Lung (tissue), 11 donors: ENCODE measurements at regions not wholly inside any gene's neighbourhood (a gene's known extent, or its start where the extent isn't known, plus 50 kb on each side); places are given as distances from the start of the nearest gene placed in this dataset.

Source experiments
- ATAC-seq: fragments of 200-7000 bp; cut with Tn5 transposase; one replicate; pipeline ENCODE4 v1.9.1; 2020; ENCODE audit warnings: moderate number of reproducible peaks; ENCODE audit not compliant: insufficient read depth, low FRiP score
- DNase-seq, 3 donors: peaks; one replicate each; pipeline ENCODE4 v3.0.0-alpha.2; 2013 to 2017
- H3K27ac ChIP-seq, 2 donors: one replicate each; pipeline ENCODE4 v1.5.1; 2013; ENCODE audit warnings: mild to moderate bottlenecking in 2 of 2, moderate library complexity in 2 of 2, control low read depth in 1 of 2, inconsistent platforms in 1 of 2, low read depth in 1 of 2, low read length in 1 of 2
- H3K27me3 ChIP-seq, 3 donors: one replicate each; pipeline ENCODE4 v1.5.1; 2013; ENCODE audit warnings: low read length in 2 of 3; ENCODE audit not compliant: control insufficient read depth in 3 of 3, insufficient read depth in 3 of 3
- H3K36me3 ChIP-seq, 4 donors: one replicate each; pipeline ENCODE4 v1.5.1; 2013; ENCODE audit warnings: low read length in 4 of 4, mild to moderate bottlenecking in 1 of 4, moderate library complexity in 1 of 4; ENCODE audit not compliant: control insufficient read depth in 4 of 4, insufficient read depth in 4 of 4
- H3K4me1 ChIP-seq, 5 donors: one replicate each; pipeline ENCODE4 v1.5.1; 2013; ENCODE audit warnings: low read length in 5 of 5, mild to moderate bottlenecking in 2 of 5, moderate library complexity in 1 of 5; ENCODE audit not compliant: control insufficient read depth in 5 of 5, insufficient read depth in 5 of 5
- H3K4me3 ChIP-seq: one replicate; pipeline ENCODE4 v1.5.1; 2013; ENCODE audit warnings: mild to moderate bottlenecking, control low read depth, moderate library complexity
- H3K9ac ChIP-seq, 2 donors: one replicate each; pipeline ENCODE4 v1.5.1; 2013; ENCODE audit warnings: low read length in 2 of 2, control low read depth in 1 of 2; ENCODE audit not compliant: insufficient read depth in 1 of 2
- H3K9me3 ChIP-seq, 4 donors: one replicate each; pipeline ENCODE4 v1.5.1; 2013; ENCODE audit warnings: low read length in 3 of 4, mild to moderate bottlenecking in 1 of 4, moderate library complexity in 1 of 4; ENCODE audit not compliant: control insufficient read depth in 4 of 4, insufficient read depth in 3 of 4
- WGBS, 2 donors: extraction: QIAGEN DNeasy Blood & Tissue Kit; methylation state at CpG; one replicate each; pipeline ENCODE4 v1.1.7; 2013; 5-methylcytosine and 5-hydroxymethylcytosine counted together
- TF ChIP-seq, protein P1 (sequence below): IDR thresholded peaks from 2 replicates; pipeline ENCODE4 v1.5.1; 2012; ENCODE audit warnings: mild to moderate bottlenecking; ENCODE audit errors: control extremely low read depth, extremely low read depth
- donor health status: control.
- donor health status: control.
- donor health status: Bipolar disorder and iron deficiency.
- donor health status: healthy.
- donor health status: DM: yes; HTN: yes; CAD: no.

DNA sequence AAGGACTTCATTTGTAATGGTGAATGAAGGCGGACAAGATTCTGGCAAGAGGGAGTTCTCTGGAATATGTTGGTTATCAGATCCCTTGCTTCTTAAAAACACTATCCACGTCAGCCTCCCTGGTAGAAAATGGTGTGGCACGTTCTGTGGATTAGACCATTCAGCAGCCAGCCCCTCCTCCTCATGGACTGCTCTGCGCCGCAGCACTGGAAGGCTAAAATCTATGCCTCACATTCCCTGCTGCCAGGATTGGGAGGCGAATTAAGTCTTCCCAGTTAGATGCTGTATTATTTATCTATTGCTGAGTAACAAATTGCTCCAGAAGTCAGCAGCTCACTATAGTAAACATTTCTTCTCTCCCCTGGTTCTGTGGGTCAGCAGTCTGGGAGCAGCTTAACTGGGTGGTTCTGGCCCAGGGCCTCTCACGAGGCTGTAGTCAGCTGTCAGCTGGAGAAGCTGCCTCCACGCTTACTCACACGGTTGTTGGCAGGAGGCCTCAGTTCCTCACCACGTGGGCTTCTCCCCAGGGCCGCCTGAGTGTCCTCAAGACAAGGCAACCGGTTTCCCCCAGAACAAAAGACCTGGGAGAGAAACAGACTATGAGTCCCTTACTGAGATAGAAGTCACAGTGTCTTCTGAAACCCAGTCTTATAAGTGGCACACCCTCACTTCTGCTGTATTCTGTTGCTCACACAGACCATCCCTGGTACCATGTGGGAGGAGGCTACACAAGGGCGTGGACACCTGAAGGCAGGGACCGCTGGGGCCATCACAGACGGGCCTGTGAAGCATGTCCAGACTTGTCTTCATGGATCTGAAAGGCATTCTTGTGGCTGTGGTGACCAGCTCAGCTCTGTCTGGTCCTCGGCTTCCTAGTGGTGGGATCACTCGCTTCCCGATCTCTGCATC lies 101.0 kb downstream of the NRN1 start:
- H3K27me3 ChIP-seq, result no peaks in the 10 kb centered on the region
- WGBS, 2 donors, result 71 to 77% methylated on average over 18 of the region's 18 CpGs
- no peak overlapping the region for H3K27ac ChIP-seq
- H3K4me1 ChIP-seq, result peaks cover 0 to 2% (median 0%) of the 10 kb centered on the region in 5 donors
- TF ChIP-seq, protein P1, sequence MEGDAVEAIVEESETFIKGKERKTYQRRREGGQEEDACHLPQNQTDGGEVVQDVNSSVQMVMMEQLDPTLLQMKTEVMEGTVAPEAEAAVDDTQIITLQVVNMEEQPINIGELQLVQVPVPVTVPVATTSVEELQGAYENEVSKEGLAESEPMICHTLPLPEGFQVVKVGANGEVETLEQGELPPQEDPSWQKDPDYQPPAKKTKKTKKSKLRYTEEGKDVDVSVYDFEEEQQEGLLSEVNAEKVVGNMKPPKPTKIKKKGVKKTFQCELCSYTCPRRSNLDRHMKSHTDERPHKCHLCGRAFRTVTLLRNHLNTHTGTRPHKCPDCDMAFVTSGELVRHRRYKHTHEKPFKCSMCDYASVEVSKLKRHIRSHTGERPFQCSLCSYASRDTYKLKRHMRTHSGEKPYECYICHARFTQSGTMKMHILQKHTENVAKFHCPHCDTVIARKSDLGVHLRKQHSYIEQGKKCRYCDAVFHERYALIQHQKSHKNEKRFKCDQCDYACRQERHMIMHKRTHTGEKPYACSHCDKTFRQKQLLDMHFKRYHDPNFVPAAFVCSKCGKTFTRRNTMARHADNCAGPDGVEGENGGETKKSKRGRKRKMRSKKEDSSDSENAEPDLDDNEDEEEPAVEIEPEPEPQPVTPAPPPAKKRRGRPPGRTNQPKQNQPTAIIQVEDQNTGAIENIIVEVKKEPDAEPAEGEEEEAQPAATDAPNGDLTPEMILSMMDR, result no peak
- DNase-seq (peak; percentile 19 to 67 (median 29)), ATAC-seq (peak; percentile 68)
- no peak overlapping the region for H3K9ac ChIP-seq
- no peaks in the 10 kb centered on the region for H3K9me3 ChIP-seq
- no peak overlapping the region for H3K4me3 ChIP-seq
- no peaks in the 10 kb centered on the region for H3K36me3 ChIP-seq

DNA sequence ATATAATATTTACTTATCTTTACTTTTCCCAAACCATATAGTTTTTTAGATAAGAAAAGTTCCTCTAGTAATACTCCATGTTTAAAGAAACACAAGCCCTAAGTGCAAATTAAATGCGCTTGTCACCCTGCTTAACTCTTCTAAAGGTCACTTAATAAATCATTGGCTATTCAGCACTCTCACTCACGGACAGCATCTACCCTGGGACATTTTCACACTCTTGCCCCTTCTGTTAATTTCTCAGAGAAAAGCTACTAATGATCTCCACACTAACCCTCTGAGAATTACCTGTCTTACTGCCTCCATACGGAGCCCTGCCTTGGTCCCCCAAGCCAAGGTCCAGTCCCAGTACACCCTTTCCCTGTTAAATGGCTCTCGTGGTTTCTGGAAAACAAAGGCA lies 102.2 kb downstream of the NRN1 start:
- ATAC-seq, result no peak
- DNase-seq, result peak in 2 of 3 donors; percentile 2 to 10
- Histone ChIP-seq H3K4me1 (peaks cover 0 to 2% (median 0%) of the 10 kb centered on the region in 5 donors), H3K4me3 (no peak overlapping the region), H3K36me3 (no peaks in the 10 kb centered on the region), H3K27ac (no peak overlapping the region), H3K9ac (no peak overlapping the region), H3K27me3 (no peaks in the 10 kb centered on the region), H3K9me3 (no peaks in the 10 kb centered on the region)
- TF ChIP-seq, protein P1, result no peak
- WGBS, 2 donors, result 62 to 72% methylated on average over 4 of the region's 4 CpGs

DNA sequence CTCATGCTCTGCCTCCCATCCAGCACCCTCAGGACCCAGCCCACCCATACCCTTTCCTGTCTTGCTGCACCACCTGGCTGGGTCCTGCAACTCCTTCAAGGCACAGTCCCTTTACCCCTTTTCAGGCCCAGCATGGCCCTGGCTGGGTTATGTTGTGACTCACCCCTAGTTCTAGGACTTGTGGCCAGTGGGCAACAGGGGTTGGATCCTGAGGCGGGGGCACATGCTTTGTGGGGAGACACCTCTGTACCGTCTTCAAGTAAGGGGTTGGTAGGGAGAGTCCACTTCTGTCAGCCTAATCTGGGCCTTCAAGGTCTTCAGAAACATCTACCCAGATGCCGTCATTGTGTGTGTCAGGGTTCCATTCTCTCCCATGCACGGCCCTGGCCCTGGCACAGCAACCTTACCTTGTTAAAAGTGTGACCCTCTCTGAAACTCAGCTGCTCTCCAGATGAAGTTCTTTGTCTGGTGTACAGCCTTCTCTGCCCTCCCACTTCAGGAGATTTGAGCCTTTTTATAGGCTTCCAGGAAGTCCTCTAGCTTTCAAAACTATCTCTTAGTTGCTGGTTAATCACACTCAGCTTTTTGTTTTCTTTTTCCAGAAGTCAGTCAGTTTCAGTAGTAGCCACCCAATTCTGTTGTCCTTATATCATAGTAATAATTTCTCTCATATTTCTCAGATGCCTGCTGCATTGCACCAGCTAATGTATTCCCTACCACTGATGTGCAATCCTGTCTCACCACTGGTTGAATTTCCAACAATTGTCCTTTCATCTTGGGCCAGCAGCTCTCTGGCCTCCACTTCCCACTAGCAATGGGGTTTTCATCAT lies 107.3 kb downstream of the NRN1 start:
- ATAC-seq (no peak), DNase-seq (no peak)
- Histone ChIP-seq H3K27ac (no peak overlapping the region), H3K9ac (no peak overlapping the region), H3K9me3 (no peaks in the 10 kb centered on the region), H3K4me1 (no peaks in the 10 kb centered on the region), H3K36me3 (no peaks in the 10 kb centered on the region), H3K27me3 (no peaks in the 10 kb centered on the region), H3K4me3 (no peak overlapping the region)
- TF ChIP-seq, protein P1, result no peak
- WGBS, 2 donors, result 92 to 93% methylated on average over 4 of the region's 4 CpGs
